Lower leg skin (tissue), 3 donors: ENCODE measurements at regions not wholly inside any gene's neighbourhood (a gene's known extent, or its start where the extent isn't known, plus 50 kb on each side); places are given as distances from the start of the nearest gene placed in this dataset.

Experiments
- CTCF ChIP-seq, 3 donors: fragments of 450-650 bp; IDR thresholded peaks; one replicate each; pipeline ENCODE4 v1.5.1; 2016; ENCODE audit warnings: antibody characterized with exemption in 3 of 3, mild to moderate bottlenecking in 3 of 3, moderate library complexity in 2 of 3
- POLR2A ChIP-seq, 2 donors: fragments of 450-650 bp; IDR thresholded peaks; one replicate each; pipeline ENCODE4 v1.6.1; 2016 to 2017; ENCODE audit warnings: antibody characterized with exemption in 2 of 2, mild to moderate bottlenecking in 1 of 2, moderate library complexity in 1 of 2

- TF ChIP-seq POLR2A (IDR thresholded peaks at IDR 0.05) (no peak), CTCF (IDR thresholded peaks at IDR 0.05) (no peak)
Observed at GRCh38 chr3:17980863-17981262, 238.4 kb upstream of the TBC1D5 start.
